Activated gamma-delta T cell treated with anti-CD3 and anti-CD28 coated beads, Interleukin-2, amount 50 U/mL, for 16 hours (primary cell): ENCODE measurements at regions not wholly inside any gene's neighbourhood (a gene's known extent, or its start where the extent isn't known, plus 50 kb on each side); places are given as distances from the start of the nearest gene placed in this dataset.
"Not testable (repeated sequence)": the region's sequence is repeated elsewhere in the genome, so short reads cannot be mapped to it uniquely, and the experiment has no call there.

Experiments
- DNase-seq: peaks from one replicate; pipeline ENCODE4 v3.0.0-alpha.2; 2020; ENCODE audit warnings: low read depth

DNA sequence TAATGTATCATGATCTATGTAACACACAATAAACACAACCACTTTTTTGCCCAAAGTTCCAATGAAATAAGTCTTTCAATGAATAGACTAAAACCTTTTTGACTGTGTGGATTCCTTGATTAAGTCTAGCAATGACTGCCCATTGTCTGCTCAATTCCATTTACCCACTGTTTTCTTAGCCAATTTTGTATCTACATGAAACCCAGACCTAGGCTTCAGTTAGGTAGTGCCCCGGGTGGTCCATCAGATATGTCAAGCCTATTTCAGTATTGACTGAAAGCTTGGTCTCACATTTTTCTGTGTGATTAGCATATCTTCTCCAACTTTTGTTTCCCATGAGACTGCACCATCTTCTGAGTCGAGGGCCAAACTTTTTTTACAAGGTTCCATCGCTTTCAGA is 615.0 kb downstream of the C6orf118 start:
- DNase-seq, result no peak

GRCh38 chr6:164693944-164694343 is 615.5 kb downstream of the C6orf118 start:
- DNase-seq, result no peak

DNA sequence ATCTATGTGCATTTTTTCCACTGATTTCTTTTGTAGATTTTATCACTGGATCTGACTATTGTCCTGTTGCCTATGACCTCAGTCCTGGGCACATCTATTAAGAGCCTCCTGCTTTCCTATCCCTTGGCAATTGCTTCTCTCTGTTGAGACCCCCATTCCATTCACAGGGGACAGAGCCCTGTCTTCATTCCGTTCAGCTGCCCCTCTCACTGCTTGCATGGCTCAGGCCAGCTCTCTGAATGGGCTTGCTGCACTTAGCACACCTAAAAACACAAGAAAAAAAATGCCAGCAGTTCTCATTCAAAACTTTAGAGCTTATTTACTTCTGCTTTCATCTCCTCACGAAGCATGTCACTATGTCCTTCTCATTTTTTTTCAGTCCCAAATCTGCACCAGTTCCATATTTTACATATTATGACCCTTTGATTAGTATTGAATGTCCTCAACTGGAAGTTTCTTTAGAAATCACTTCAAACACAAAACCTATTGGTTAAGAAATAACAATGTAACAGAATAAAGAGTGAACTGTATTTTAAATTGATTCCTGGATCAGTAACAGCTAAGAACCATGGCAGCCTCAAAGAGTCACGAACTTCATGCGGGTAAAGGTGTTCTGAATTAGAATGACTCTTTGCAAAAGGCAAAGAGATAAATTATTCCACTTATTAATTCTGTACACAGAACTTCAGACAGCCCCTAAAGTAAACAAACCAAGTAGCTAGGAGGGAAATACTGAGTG is 616.5 kb downstream of the C6orf118 start:
- DNase-seq, result no peak

- no peak for DNase-seq
These were observed 618.5 kb downstream of the C6orf118 start for GRCh38 chr6:164690702-164691500.

GRCh38 chr6:164690241-164690640 is 619.2 kb downstream of the C6orf118 start:
- DNase-seq, result no peak

- no peak for DNase-seq
These were observed 644.1 kb downstream of the C6orf118 start for GRCh38 chr6:164665328-164665727.

DNA sequence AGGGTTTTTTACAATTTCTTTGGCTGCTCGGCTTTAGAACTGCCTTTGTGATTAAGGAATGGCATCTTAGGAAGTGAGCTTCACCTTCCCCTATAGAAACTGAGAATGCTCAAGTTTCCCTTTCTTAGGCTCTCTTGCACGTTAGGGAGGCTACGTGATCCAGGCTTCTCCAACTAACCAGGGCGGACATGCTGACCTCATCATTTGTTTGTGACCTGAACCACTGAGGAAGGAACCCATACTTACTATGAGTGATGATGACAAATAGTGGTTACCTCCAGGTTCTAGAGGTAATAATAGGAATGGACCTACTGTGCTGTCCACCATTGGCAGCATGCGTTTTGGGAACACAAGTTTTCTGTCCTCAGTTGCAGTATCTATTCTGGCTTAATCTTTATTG is 645.8 kb downstream of the C6orf118 start:
- no peak for DNase-seq

- DNase-seq, result no peak
These were observed 647.7 kb downstream of the C6orf118 start for GRCh38 chr6:164661716-164662115.

DNA sequence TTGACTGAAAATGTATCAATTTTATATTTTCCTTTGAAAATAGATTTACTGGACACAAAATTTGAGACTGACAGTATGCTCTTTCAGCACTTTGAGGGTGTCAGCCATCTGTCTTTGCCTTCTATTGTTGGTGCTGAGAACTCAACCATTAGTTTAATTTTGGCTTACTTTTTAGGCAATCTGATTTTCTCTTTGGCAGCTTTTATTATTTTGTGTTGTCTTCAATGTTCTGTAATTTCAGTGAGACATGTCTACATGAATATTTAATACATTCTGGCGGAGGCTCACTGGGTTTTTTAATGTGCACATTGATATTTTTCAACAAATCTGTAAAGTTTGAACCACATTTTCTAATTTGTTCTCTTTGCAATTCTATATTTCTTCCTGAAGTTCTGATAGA is 648.6 kb downstream of the C6orf118 start:
- no peak for DNase-seq

DNA sequence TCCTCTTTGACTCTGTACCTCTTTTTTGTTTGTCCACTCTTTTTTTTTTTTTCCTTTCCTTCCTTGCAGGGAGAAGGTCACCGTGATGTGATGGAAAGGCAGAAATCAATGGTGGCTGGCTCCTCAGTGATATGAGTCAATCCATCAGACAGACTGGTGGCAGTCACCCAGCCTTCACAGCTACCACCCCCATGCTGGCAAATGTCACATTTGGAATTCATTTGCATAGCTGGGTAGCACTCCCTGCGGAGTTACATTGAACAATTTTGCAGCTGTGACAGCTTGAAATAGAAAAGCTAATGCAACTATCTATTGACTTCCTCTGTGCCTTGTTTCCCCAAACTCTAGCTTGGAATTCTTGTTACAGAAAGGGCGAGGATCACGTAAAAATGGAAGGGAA is 668.4 kb downstream of the C6orf118 start:
- DNase-seq, result no peak

GRCh38 chr6:164628302-164628931 is 681.0 kb downstream of the C6orf118 start:
- no peak for DNase-seq

DNA sequence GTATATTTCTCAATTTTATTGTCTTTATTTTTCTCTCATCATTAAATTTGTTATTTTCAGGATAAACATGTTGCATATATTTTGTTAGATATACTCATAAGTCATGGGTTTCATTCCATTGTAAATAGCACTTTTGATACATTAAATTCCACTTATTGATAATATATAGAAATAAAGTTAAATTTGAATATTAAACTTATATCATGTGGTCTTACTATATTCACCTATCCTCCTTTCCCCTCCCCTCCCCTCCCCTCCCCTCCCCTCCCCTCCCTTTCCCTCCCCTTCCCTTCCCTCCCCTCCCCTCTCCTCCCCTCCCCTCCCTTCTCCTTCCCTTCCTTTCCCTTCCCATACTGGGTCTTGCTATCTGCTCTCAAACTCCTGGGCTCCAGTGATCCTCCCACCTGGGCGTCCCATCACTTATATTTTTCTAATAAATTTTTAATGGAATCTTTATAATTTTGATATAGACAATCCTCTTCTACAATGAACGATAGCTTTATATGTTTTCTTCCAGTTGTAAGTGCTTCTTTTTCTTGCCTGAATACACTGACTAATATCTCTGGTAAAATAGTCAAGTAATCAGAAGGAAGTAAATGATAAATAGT is 692.4 kb downstream of the C6orf118 start:
- DNase-seq, result no peak

DNA sequence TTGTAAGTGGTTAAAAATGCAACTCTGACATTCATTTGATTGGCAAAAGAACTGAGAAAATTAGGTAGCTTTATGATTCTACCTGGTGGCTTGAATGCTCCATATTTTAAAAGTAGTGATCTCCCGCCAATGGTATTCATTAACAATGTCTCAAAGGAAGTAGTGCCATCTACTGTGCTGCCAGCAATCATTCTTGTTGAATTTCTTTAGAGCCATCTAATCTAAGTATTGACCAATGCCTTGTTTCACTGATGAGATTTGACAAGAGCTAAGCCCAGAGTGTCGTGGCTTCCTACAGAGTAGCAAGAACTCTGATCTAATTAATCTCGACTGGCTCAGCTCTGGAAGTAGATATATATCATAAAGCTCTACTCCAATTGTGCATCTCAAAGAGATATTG is 696.7 kb downstream of the C6orf118 start:
- DNase-seq, result no peak

- not testable (repeated sequence) for DNase-seq
These were observed 698.5 kb downstream of the C6orf118 start for GRCh38 chr6:164610859-164611258.

DNA sequence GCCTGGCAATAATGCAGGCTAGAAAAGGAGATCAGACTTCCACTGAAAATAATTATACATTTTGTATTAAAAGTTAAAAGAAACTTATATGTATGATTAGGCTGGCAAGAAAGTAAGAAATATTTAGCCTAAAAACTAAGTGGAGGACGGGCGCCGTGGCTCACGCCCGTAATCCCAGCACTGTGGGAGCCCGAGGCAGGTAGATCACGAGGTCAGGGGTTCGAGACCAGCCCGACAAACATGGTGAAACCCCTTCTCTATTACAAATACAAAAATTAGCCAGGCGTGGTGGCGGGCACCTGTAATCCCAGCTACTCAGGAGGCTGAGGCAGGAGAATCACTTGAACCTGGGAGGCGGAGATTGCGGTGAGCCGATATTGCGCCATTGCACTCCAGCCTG is 707.0 kb downstream of the C6orf118 start:
- not testable (repeated sequence) for DNase-seq

- DNase-seq, result no peak
These were observed 727.8 kb downstream of the C6orf118 start for GRCh38 chr6:164581563-164581962.

- DNase-seq, result no peak
These were observed 730.4 kb downstream of the C6orf118 start for GRCh38 chr6:164579035-164579434.

GRCh38 chr6:164578616-164579015 is 730.8 kb downstream of the C6orf118 start:
- no peak for DNase-seq

DNA sequence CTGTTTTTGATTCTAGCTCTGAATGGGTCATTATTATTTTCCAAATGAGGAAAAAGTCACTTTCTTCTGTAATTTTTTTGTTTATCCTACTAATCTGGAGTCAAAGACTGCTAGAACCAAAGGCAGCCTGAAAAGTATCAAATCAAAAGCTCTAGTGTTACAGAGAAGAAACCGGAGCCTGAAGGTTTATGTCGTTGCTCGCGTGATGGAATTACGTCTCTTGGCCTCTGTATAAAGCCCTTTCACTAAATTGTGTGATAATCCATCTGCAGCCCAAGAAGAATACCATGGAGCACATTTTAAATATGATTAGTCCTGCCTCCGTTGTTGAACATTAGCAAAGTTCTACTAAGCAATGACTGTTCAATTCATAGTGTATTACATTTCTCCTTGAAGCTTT is 738.6 kb downstream of the C6orf118 start:
- no peak for DNase-seq

DNA sequence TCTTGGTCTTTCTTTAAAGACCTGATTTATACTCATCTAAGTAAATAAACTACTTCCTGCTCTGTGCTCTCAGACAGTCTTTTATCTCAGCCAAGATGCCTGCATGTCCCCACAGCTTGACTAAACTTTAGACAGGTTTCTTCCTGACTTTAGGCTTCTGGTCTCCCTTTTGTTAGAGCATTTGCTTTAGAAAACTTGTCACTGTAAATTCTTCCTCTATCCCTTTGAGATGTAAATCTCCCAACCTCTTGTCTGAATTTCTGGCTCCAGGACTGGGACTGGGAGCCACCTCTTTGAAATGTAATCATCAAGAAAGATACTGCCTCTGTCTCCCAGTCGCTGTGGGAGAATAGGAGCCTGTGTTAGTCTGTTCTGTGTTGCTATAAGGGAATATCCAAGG is 739.9 kb downstream of the C6orf118 start:
- DNase-seq, result no peak

- DNase-seq, result no peak
These were observed 745.5 kb downstream of the C6orf118 start for GRCh38 chr6:164563924-164564323.

- DNase-seq, result no peak
These were observed 747.7 kb downstream of the C6orf118 start for GRCh38 chr6:164561656-164562055.
